HUES6 (cell line): ENCODE measurements at regions not wholly inside any gene's neighbourhood (a gene's known extent, or its start where the extent isn't known, plus 50 kb on each side); places are given as distances from the start of the nearest gene placed in this dataset.

Source experiments
- H3K27ac ChIP-seq: 2 replicates; pipeline ENCODE4 v1.7.0; 2013; ENCODE audit warnings: low read depth, mild to moderate bottlenecking, low read length, inconsistent platforms
- H3K27me3 ChIP-seq: 2 replicates; pipeline ENCODE4 v1.6.1; 2013; ENCODE audit warnings: low read length; ENCODE audit not compliant: control insufficient read depth, insufficient read depth
- H3K36me3 ChIP-seq: 2 replicates; pipeline ENCODE4 v1.6.1; 2013; ENCODE audit warnings: low read length; ENCODE audit not compliant: control insufficient read depth, insufficient read depth
- H3K4me1 ChIP-seq: 2 replicates; pipeline ENCODE4 v1.6.1; 2013; ENCODE audit warnings: low read length; ENCODE audit not compliant: control insufficient read depth, insufficient read depth
- H3K4me3 ChIP-seq: 2 replicates; pipeline ENCODE4 v1.5.1; 2013; ENCODE audit warnings: low read depth, low read length
- H3K9ac ChIP-seq: one replicate; pipeline ENCODE4 v1.6.1; 2013; ENCODE audit warnings: mild to moderate bottlenecking, low read length
- H3K9me3 ChIP-seq: 2 replicates; pipeline ENCODE4 v1.6.1; 2013; ENCODE audit warnings: low read depth, low read length; ENCODE audit not compliant: control insufficient read depth, insufficient read depth

DNA sequence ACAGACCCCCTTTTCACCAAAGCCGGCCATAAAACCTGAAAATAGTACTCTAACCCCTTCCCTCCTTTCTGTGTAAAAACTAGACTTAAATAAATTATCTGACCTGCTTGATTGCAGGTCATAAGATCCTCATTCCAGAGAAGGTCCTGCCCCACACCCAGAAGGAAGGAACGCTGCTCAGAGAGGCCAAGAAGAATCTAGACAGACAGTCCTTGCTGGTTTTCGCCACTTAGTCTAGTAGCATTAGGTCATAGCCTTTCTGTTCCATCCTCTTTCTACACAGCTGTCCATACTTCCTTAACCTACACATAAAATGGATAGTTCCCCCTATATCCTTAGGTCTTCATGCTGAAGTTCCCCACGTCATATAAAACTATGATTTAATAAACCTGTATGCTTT, 83.7 kb upstream of the IGF1 start:
- 0 out of 2 replicates have a peak, but pooled peaks cover 8% of the 10 kb centered on the region for H3K9me3 ChIP-seq
- H3K9ac ChIP-seq, result no peak overlapping the region
- H3K36me3 ChIP-seq, result no peaks in the 10 kb centered on the region
- H3K4me1 ChIP-seq, result no peaks in the 10 kb centered on the region
- H3K27ac ChIP-seq, result no peak overlapping the region
- no peaks in the 10 kb centered on the region for H3K27me3 ChIP-seq
- H3K4me3 ChIP-seq, result no peak overlapping the region

DNA sequence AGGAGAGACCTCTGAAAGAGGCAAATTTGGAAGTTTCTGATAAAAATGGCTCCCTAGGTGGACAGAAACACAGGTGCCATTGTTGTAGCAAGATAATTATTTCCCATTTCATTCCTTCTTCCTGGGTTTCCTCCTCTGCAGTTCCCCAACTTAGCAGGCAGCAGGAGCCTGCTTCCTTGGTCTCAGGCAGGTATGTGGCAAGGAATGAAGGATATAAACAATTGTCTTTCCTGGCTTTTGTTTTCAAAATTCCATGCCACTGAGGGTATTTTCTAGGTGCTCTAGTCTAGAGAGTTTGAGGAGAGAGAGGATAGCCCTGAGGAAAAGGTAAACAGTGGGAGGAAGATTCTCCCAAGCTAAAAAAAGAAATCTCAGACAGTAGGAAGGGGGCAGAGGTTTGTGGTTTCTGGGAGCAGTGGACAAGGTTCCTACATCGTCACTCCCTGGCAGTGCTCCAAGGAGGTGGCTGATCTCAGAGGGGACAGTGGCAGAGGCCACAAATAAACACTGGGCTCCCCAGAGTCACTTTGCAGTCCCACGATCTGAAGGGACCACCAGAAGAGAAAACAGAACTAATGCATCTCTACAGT, 82.6 kb upstream of the IGF1 start:
- H3K36me3 ChIP-seq, result no peaks in the 10 kb centered on the region
- H3K9me3 ChIP-seq, result 0 out of 2 replicates have a peak, but pooled peaks cover 8% of the 10 kb centered on the region
- no peak overlapping the region for H3K4me3 ChIP-seq
- H3K4me1 ChIP-seq, result no peaks in the 10 kb centered on the region
- H3K27ac ChIP-seq, result no peak overlapping the region
- H3K9ac ChIP-seq, result no peak overlapping the region
- no peaks in the 10 kb centered on the region for H3K27me3 ChIP-seq

DNA sequence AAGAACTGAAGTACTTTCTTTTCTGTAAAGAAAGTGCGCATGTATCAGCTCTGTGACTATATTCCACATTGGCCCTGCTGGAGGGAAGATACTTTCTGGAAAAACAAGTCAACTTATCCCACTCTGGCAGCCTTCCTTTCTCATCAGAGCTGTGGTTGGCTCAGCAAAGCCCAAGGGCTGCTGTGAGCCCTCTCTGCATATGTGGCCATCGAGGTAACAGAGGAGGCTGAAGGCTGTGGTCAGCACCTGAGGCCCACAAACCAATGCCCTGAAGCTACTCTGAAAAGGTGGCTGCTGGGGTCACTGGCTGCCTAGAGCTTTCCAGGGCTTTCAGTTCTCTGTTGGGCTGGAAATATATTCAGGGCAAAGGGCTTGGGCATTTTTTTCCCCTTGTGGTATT, 70.8 kb upstream of the IGF1 start:
- Histone ChIP-seq H3K36me3 (no peaks in the 10 kb centered on the region), H3K4me1 (peaks cover 10% of the 10 kb centered on the region), H3K9me3 (no peaks in the 10 kb centered on the region), H3K27ac (no peak overlapping the region), H3K4me3 (no peak overlapping the region), H3K9ac (no peak overlapping the region), H3K27me3 (no peaks in the 10 kb centered on the region)

DNA sequence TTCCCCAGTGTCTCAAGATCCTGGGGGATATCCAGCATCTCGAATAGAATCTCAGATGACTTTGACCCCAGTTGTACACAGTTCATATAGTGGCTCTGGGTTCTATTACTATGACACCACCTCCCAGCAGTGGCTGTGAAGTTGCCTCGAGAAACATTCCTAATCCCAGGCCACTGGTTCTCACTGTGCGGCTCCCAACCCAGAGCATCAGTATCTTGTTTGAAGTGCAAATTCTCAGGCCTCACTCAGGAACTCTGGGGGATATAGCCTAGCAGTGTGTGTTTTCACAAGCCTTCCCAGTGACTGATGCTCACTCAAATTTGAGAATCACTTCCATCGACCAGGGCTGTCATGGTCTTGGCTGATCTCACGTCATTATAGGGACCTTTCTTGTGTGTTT, 69.3 kb upstream of the IGF1 start:
- Histone ChIP-seq H3K4me3 (no peak overlapping the region), H3K9ac (no peak overlapping the region), H3K9me3 (no peaks in the 10 kb centered on the region), H3K27ac (no peak overlapping the region), H3K27me3 (no peaks in the 10 kb centered on the region), H3K4me1 (peaks cover 10% of the 10 kb centered on the region), H3K36me3 (no peaks in the 10 kb centered on the region)

DNA sequence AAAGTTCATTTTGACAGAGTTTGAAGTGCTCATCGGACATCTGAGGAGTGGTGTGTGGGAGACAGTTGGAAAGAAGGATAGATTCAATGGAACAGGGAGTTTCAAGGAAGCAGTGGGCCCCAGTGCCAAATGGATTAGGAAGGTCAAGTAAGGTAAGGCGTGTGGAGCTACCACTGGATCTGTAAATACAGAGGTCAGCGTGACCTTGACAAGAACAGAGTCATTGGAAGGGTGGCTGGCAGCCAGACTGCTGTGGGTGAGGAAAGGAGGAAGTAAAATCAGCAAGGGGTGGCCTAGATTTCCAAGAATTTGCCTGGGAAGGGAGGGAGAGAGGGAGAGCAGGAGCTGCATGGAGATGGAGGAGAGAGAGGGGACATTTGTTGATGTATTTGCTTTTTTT, 68.2 kb upstream of the IGF1 start:
- no peaks in the 10 kb centered on the region for H3K9me3 ChIP-seq
- H3K4me1 ChIP-seq, result peaks cover 10% of the 10 kb centered on the region
- H3K36me3 ChIP-seq, result no peaks in the 10 kb centered on the region
- H3K27me3 ChIP-seq, result no peaks in the 10 kb centered on the region
- no peak overlapping the region for H3K4me3 ChIP-seq
- H3K9ac ChIP-seq, result no peak overlapping the region
- H3K27ac ChIP-seq, result no peak overlapping the region

DNA sequence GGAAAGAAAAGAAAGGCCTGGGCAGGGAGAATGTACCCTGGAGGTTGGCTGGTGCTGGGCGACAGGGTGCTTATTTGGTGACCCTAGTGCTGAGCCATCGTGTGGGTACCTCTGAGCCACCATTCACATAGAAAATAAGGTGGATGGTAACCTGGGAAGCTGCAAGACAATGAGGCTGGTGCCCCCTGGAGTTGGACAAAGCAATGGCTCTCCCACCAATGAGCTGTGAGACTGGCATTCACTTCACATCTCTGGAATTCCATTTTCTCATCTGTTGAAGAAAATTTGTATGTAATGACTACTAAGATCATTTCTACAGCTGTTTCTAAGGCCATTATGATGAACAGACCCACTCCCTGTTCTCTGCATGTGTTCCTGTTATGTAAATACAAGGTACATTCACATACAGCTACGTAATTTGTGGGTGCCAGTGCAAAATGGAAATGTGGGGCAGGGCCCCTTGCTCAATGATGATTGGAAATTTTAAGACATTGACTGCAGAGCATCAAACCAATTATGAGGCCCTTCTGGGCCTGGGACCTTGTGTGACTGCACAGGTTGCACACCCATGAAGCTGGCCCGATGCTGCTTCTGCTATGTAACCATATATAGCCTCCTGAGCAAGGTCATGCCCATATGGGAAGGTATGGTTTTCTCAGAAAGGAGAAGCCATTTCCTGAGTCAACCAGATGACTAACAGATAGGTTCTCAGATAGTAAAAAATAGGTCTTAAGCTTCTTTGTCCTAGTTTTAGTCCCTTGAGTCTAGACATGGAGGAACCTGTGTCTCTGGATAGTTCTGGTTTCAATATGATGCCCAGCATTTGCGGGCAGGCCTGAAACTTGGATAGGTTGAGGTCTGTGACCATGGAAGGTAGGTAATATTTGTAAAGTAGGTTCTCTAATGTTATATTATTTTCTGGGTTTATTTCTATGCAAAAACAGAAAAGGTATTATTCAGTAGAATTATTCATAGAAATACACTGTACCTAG, 63.4 kb upstream of the IGF1 start:
- H3K36me3 ChIP-seq, result no peaks in the 10 kb centered on the region
- peaks cover 13% of the 10 kb centered on the region for H3K4me1 ChIP-seq
- no peak overlapping the region for H3K27ac ChIP-seq
- no peak overlapping the region for H3K9ac ChIP-seq
- H3K9me3 ChIP-seq, result no peaks in the 10 kb centered on the region
- H3K4me3 ChIP-seq, result no peak overlapping the region
- no peaks in the 10 kb centered on the region for H3K27me3 ChIP-seq

DNA sequence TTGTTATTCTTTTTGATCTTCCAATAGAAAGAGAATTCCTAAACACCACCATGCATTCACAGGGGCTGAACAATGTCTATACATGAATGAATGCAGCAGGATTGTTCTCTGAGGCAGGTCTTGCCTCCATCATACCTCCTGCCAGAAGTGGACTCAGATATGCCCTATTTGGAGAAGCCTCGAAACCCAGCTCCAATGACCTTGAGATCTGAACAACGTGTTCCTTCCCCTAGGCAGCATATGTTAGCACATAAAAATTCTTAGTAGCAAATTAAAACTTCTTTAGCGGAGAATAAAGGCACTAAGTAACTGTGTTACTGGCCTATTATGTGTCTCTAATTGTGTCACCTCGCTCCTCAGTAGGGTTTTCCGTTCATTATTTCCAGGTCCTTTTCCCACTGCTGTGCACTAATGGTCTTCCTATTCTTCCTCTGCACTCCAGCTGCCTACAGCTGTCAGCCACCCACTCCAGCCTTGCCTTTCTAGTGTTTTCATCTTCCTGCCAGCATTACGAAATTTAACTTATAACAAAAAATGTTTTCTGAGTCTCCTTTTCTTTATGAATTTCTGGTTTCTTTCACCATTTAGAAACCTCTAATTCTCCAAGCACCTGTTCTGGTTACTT, 62.6 kb upstream of the IGF1 start:
- Histone ChIP-seq H3K36me3 (no peaks in the 10 kb centered on the region), H3K9me3 (no peaks in the 10 kb centered on the region), H3K27me3 (no peaks in the 10 kb centered on the region), H3K4me1 (peaks cover 7% of the 10 kb centered on the region), H3K9ac (no peak overlapping the region), H3K4me3 (no peak overlapping the region), H3K27ac (no peak overlapping the region)

DNA sequence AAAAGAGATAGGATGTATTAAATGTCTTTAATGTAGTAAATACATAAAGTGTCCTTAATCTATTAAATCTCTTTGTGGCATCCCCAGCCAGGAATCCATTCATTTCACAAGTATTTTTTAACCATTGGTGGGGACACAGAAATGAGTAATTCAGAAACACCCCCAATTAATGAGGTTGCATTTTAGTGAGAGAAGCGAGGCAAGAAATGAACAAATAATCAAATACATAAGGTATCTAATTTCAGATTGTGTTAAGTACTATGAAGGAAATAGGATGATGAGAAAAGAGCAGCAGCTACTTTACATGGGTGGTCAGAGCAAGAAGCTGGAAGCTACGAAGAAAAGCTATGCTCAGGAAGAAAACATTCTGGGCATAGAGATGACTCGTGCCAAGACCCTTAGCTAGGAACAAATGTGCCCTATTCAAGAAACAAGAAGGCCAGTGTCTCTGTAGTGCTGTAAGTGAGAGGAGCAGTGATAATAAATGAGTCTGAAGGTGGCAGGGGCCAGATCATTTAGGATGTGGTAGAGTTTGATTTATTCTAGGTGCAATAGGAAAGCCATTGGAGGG, 60.5 kb upstream of the IGF1 start:
- Histone ChIP-seq H3K4me3 (no peak overlapping the region), H3K27me3 (no peaks in the 10 kb centered on the region), H3K4me1 (peaks cover 7% of the 10 kb centered on the region), H3K9ac (no peak overlapping the region), H3K9me3 (no peaks in the 10 kb centered on the region), H3K36me3 (no peaks in the 10 kb centered on the region), H3K27ac (no peak overlapping the region)

DNA sequence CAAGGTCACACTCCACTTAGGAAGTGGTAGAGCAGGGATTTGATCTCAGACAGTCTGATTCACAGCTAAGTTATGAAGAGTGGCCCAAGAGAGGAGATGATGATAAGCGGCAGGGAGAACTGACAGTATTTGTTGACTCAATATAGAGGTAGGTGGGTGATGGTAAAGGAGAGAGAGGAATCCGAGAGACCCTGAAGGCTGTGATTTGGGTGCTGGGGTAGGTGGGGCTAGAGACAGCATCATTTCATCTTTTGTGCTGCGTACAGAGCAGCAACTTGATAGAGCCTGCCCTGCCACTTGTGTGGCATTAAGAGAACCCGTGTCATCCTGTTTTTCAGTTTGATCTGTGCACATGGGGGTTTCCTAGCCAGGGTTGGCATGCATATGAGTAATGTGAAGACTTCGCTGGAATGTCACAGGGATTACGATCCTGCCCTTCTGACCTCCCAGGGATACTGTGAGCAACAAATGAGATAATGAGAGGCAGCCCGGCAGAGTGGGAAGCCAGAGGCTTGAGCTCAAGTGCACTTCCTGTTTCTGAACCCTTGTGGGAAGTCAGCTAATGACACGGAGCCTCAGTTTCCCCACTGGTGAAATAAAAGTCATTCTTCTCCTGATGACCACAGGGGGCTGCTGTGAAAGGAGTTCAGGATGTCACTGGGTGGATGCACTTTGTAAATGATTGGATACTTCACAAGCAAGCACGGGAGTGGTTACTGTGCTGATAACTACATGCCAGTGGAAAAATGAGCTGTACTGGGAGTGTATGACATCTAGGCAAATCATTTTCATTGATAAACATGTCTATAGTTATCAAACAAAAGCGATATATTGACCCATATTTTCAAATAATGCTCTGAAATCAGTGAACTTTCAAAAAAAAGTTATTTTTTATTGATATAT, 59.5 kb upstream of the IGF1 start:
- no peak overlapping the region for H3K4me3 ChIP-seq
- no peak overlapping the region for H3K9ac ChIP-seq
- no peak overlapping the region for H3K27ac ChIP-seq
- H3K36me3 ChIP-seq, result no peaks in the 10 kb centered on the region
- no peaks in the 10 kb centered on the region for H3K9me3 ChIP-seq
- peaks cover 12% of the 10 kb centered on the region for H3K4me1 ChIP-seq
- H3K27me3 ChIP-seq, result no peaks in the 10 kb centered on the region

DNA sequence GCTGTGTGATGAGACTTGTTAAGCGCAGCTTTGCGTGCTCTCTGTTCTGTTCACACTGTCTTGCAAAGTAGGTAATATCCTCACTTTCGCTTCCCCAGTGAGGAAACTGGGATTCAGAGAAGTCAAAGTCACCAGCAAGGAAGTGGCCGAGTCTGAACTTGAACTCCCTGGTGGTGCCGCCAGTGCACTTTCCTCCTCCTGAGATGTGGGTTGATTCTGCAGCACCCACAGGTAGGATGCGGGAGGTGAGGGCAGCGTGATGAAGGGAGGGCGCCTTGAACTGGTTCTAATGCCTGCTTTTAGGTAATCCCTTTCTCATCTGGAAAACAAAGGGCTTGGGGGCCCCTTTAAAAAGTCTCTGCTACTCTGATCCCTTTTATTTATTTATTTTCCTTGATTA, 54.9 kb upstream of the IGF1 start:
- H3K36me3 ChIP-seq, result no peaks in the 10 kb centered on the region
- no peak overlapping the region for H3K4me3 ChIP-seq
- peaks cover 13% of the 10 kb centered on the region for H3K4me1 ChIP-seq
- H3K27ac ChIP-seq, result no peak overlapping the region
- no peaks in the 10 kb centered on the region for H3K27me3 ChIP-seq
- H3K9me3 ChIP-seq, result no peaks in the 10 kb centered on the region
- H3K9ac ChIP-seq, result no peak overlapping the region
